Adrenal gland (tissue), 5 donors: ENCODE measurements at regions not wholly inside any gene's neighbourhood (a gene's known extent, or its start where the extent isn't known, plus 50 kb on each side); places are given as distances from the start of the nearest gene placed in this dataset.

Source experiments
- CTCF ChIP-seq, 6 experiments: fragments of 450-650 bp in 4 of 6; fragments of 200-600 bp in 2 of 6; sonication (generic) in 1 of 6; IDR thresholded peaks; 1 replicate in 5 of 6; 2 replicates in 1 of 6; pipeline versions ENCODE4 v1.5.1 to v1.8.0; 2016 to 2021; ENCODE audit warnings: antibody characterized with exemption in 6 of 6, mild to moderate bottlenecking in 2 of 6, moderate library complexity in 1 of 6
- POLR2A ChIP-seq, 2 donors: fragments of 450-650 bp; IDR thresholded peaks; one replicate each; pipeline ENCODE4 v1.6.1; 2017; ENCODE audit warnings: antibody characterized with exemption in 2 of 2, mild to moderate bottlenecking in 2 of 2, moderate library complexity in 1 of 2
- donor health status: DM: no; HTN: no; CAD: no.

- TF ChIP-seq CTCF (IDR thresholded peaks at IDR 0.05) (no peak), POLR2A (IDR thresholded peaks at IDR 0.05) (no peak)
Measured at GRCh38 chr6:165263-165662, 127.0 kb upstream of the DUSP22 start.
